Nephron (organoid): ENCODE measurements at regions not wholly inside any gene's neighbourhood (a gene's known extent, or its start where the extent isn't known, plus 50 kb on each side); places are given as distances from the start of the nearest gene placed in this dataset.
"Not testable (repeated sequence)": the region's sequence is repeated elsewhere in the genome, so short reads cannot be mapped to it uniquely, and the experiment has no call there.

ENCODE experiments used
- H3K27ac Mint-ChIP-seq, 3 experiments: 2 replicates each; pipeline ENCODE4 v1.8.0; 2020; ENCODE audit warnings: mixed read lengths in 3 of 3, mild to moderate bottlenecking in 2 of 3, moderate library complexity in 1 of 3
- H3K27me3 Mint-ChIP-seq: 2 replicates; pipeline ENCODE4 v1.8.0; 2021; ENCODE audit warnings: low read depth, mild to moderate bottlenecking, moderate library complexity, mixed read lengths
- H3K36me3 Mint-ChIP-seq: 2 replicates; pipeline ENCODE4 v1.8.0; 2020; ENCODE audit warnings: low read depth, mixed read lengths
- H3K4me1 Mint-ChIP-seq: 2 replicates; pipeline ENCODE4 v1.8.0; 2020; ENCODE audit warnings: mixed read lengths
- H3K4me3 Mint-ChIP-seq, 3 experiments: 2 replicates each; pipeline ENCODE4 v1.8.0; 2020; ENCODE audit warnings: mild to moderate bottlenecking in 3 of 3, mixed read lengths in 3 of 3, moderate library complexity in 2 of 3
- H3K9me3 Mint-ChIP-seq: 2 replicates; pipeline ENCODE4 v1.8.0; 2020; ENCODE audit warnings: mixed read lengths
- TF ChIP-seq, protein P1 (sequence below), 3 experiments: fragments of 200-600 bp; sonication (generic); IDR thresholded peaks; one replicate each; pipeline ENCODE4 v1.5.0; 2021; ENCODE audit warnings: antibody characterized with exemption in 3 of 3; ENCODE audit not compliant: unreplicated experiment in 3 of 3

DNA sequence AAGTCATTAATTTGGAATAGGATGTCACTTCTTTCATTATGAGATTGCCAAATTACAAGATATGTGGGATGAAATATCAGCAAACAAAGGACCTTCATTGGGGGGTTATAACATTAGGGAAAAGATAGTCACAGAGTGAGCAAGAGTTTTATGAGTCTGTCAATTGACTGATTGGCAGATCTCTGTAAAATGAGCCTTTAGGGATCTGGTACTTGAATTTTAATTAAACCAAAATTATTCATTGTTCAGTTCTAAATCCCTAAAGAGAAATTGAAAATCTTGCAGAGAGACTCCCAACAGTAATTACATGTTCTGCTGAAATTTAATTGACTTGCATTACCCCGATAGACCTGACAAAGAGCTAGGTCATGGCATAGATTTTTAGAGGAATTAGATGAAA lies 768.1 kb upstream of the SPRY2 start:
- H3K4me3 Mint-ChIP-seq, result no peak overlapping the region
- H3K36me3 Mint-ChIP-seq, result no peaks in the 10 kb centered on the region
- no peaks in the 10 kb centered on the region for H3K9me3 Mint-ChIP-seq
- no peaks in the 10 kb centered on the region for H3K4me1 Mint-ChIP-seq
- no peak overlapping the region for H3K27ac Mint-ChIP-seq
- TF ChIP-seq, protein P1, sequence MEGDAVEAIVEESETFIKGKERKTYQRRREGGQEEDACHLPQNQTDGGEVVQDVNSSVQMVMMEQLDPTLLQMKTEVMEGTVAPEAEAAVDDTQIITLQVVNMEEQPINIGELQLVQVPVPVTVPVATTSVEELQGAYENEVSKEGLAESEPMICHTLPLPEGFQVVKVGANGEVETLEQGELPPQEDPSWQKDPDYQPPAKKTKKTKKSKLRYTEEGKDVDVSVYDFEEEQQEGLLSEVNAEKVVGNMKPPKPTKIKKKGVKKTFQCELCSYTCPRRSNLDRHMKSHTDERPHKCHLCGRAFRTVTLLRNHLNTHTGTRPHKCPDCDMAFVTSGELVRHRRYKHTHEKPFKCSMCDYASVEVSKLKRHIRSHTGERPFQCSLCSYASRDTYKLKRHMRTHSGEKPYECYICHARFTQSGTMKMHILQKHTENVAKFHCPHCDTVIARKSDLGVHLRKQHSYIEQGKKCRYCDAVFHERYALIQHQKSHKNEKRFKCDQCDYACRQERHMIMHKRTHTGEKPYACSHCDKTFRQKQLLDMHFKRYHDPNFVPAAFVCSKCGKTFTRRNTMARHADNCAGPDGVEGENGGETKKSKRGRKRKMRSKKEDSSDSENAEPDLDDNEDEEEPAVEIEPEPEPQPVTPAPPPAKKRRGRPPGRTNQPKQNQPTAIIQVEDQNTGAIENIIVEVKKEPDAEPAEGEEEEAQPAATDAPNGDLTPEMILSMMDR (IDR thresholded peaks at IDR 0.05; ENCODE audit: unreplicated experiment in 3 of 3), result no peak
- no peaks in the 10 kb centered on the region for H3K27me3 Mint-ChIP-seq

DNA sequence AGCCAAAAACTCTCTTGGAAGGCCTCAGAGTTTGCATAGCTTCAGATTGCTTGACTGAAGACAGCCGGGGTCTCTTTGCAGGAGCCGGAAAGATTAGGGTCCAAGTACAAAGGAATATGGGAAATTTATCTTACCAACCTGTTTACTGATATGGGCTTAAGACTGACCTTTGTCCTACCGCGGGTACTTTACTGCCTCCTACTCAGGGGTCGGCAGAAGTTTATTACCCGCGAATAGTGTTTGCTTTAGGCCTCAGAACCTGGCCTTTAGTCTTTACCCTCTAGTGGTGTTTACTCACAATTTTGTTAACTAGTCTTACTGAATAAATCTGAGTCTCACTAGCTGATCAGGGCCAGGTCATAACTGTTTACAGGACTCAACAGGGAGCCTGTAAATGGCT lies 765.4 kb upstream of the SPRY2 start:
- no peaks in the 10 kb centered on the region for H3K9me3 Mint-ChIP-seq
- H3K36me3 Mint-ChIP-seq, result no peaks in the 10 kb centered on the region
- H3K4me1 Mint-ChIP-seq, result no peaks in the 10 kb centered on the region
- H3K27ac Mint-ChIP-seq, result no peak overlapping the region
- TF ChIP-seq, protein P1 (IDR thresholded peaks at IDR 0.05; ENCODE audit: unreplicated experiment in 3 of 3), result no peak
- no peaks in the 10 kb centered on the region for H3K27me3 Mint-ChIP-seq
- H3K4me3 Mint-ChIP-seq, result no peak overlapping the region

DNA sequence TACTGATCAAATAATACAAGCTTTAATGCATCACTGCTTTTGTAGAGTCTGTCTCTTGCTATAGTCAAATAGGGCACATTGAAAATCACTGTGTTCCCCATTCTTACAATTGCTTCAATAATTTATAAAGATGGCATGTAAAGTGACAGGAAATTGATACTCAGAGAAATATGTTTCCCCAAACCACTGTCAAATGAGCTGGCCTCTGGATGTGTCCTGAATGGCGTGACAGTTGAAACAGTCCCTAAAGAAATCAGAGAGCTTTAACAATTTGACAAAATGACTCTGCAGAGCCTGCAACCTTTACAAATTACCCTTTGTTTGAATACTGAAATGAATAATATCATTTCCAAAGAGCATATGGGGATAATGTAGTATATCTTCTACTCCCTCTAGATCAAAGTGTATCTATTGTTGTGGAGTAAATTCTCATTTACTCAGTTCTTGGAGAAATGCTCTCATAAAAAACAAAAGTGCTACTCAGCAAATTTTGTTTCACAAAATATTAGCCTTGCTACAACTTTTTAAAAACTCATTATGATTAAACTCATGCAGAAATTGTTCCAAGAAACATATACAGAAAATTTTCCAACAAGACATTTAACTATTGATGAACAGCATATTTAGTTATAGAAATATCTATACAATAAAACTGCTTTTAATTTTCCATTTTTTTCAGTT lies 763.2 kb upstream of the SPRY2 start:
- Mint-ChIP-seq H3K36me3 (no peaks in the 10 kb centered on the region), H3K9me3 (no peaks in the 10 kb centered on the region), H3K4me3 (no peak overlapping the region), H3K27ac (no peak overlapping the region), H3K27me3 (no peaks in the 10 kb centered on the region), H3K4me1 (no peaks in the 10 kb centered on the region)
- TF ChIP-seq, protein P1 (IDR thresholded peaks at IDR 0.05; ENCODE audit: unreplicated experiment in 3 of 3), result no peak

DNA sequence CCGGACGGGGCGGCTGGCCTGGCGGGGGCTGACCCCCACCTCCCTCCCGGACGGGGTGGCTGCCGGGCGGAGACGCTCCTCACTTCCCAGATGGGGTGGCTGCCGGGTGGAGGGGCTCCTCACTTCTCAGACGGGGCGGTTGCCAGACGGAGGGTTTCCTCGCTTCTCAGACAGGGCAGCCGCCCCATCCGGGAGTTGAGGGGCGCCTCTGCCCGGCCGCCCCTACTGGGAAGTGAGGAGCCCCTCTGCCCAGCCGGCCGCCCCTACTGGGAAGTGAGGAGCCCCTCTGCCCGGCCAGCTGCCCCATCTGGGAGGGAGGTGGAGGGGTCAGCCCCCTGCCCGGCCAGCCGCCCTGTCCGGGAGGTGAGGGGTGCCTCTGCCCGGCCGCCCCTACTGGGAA lies 761.1 kb upstream of the SPRY2 start:
- not testable (repeated sequence) for H3K9me3 Mint-ChIP-seq, H3K4me3 Mint-ChIP-seq, H3K27ac Mint-ChIP-seq, H3K4me1 Mint-ChIP-seq, H3K27me3 Mint-ChIP-seq, H3K36me3 Mint-ChIP-seq

DNA sequence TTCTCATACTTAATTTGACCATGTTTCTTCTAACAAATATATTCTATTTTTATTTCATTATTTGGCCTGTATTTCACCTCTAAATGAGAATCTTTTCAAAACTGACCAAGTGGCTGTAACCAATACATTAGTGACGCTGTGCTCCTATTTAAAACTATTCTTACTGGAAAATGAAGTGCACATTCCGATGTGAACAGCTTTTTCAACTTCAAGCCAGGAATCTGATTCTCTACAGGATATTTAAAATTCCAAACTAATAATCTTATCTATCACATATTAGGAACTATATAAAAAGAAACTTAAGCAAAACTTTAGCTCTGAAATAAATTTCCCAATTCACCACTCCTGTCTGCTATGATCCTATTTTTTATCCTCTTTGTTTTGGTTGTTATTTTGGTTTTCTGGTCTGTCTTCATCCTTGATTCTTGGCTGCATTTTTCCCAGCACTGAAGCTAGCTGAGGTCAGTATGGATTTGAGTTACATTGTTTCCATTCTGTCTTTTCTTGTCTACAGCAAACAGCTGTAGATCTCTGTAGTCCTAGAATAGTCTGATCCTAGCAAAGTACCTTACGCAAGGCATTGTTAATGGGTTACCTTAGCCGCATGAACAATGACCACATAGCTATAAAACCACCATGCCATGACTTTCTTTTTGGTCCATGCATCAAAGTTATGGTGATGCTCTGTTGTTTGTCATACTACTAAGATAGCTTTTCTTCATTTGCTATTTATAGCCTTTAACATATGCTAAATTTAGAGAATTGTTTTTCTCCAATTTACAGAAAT lies 748.6 kb upstream of the SPRY2 start:
- peaks cover 5% of the 10 kb centered on the region for H3K4me1 Mint-ChIP-seq
- TF ChIP-seq, protein P1 (IDR thresholded peaks at IDR 0.05; ENCODE audit: unreplicated experiment in 3 of 3), result no peak
- no peaks in the 10 kb centered on the region for H3K9me3 Mint-ChIP-seq
- H3K4me3 Mint-ChIP-seq, result no peak overlapping the region
- no peaks in the 10 kb centered on the region for H3K36me3 Mint-ChIP-seq
- no peaks in the 10 kb centered on the region for H3K27me3 Mint-ChIP-seq
- H3K27ac Mint-ChIP-seq, result peak overlapping the region in 1 of 3 experiments; percentile 13

DNA sequence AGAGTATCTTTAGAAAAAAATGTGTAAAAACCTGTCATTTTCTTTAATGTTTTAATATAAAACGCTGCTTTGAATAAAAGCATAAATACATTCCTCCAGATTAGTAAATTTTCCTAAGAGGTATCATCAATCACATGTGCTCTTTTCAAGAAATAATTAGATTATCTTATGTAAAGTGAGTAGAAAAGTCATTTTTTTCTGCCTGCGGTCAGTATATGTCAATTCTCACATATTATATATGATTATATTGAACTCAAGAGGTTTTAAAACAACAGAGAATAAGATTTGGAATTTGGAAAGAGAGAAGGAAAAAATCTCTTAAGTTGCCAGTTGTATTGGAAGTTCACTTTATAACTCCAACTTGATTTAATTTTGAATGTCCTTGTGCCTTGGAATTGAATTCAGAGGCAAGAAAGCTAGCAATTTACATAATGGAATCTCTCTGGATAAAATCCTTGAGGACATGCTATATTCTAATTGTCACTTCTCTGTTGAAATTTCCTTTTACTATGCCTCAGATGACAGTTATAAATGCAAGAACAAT lies 740.1 kb upstream of the SPRY2 start:
- H3K4me3 Mint-ChIP-seq, result no peak overlapping the region
- no peaks in the 10 kb centered on the region for H3K4me1 Mint-ChIP-seq
- H3K36me3 Mint-ChIP-seq, result no peaks in the 10 kb centered on the region
- TF ChIP-seq, protein P1 (IDR thresholded peaks at IDR 0.05; ENCODE audit: unreplicated experiment in 3 of 3), result no peak
- H3K9me3 Mint-ChIP-seq, result peaks cover 4% of the 10 kb centered on the region
- H3K27me3 Mint-ChIP-seq, result no peaks in the 10 kb centered on the region
- no peak overlapping the region for H3K27ac Mint-ChIP-seq
